GM04504 (cell line): ENCODE measurements at regions not wholly inside any gene's neighbourhood (a gene's known extent, or its start where the extent isn't known, plus 50 kb on each side); places are given as distances from the start of the nearest gene placed in this dataset.
A peak's percentile ranks its signal among the peaks of the same experiment; 100 is the strongest.
"Not testable (repeated sequence)": the region's sequence is repeated elsewhere in the genome, so short reads cannot be mapped to it uniquely, and the experiment has no call there.

ENCODE experiments used
- DNase-seq: peaks from one replicate; pipeline ENCODE4 v3.0.0-alpha.2; 2012; ENCODE audit warnings: low read depth

- DNase-seq, result no peak
These were observed 334.4 kb downstream of the SRGAP2C start for GRCh38 chr1:121519042-121519755.

GRCh38 chr1:121519756-121520286 lies 335.0 kb downstream of the SRGAP2C start:
- not testable (repeated sequence) for DNase-seq

- no peak for DNase-seq
These were observed 337.4 kb downstream of the SRGAP2C start for GRCh38 chr1:121522061-121522759.

DNA sequence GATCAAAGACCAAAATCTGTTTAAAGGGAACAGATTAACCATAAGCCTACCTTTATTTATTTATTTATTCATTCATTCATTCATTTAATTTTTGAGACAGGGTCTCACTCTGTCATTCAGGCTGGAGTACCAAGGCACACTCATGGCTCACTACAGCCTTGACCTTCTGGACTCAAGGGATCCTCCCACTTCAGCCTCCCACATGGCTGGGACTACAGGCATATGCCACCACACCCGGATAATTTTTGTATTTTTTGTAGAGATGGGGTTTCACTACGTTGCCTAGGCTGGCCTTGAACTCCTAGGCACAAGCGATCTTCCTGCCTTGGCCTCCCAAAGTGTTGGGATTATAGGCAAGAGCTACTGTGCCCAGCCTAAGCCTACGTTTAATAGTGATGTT lies 338.3 kb downstream of the SRGAP2C start:
- not testable (repeated sequence) for DNase-seq

- no peak for DNase-seq
These were observed 340.6 kb downstream of the SRGAP2C start for GRCh38 chr1:121525355-121525754.

GRCh38 chr1:121528958-121529357 lies 344.2 kb downstream of the SRGAP2C start:
- DNase-seq, result not testable (repeated sequence)

DNA sequence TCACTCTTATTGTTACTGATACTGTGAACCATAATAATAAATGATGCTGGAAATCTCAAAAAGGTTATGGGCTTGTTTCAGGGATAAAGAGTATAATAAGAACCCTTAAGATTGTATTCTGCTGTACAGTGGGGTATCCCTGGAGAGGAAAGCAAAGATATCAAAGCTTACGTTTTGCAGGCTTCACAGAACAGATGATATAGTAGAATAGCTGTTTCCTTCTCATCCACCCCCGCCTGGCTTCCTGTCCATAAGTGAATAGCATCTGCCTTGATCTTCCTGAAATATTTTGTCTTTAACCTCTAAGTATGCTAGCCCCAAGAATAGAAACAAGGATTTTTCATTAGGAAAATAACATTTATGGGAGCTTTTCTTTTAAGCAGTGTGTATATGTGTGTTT lies 345.3 kb downstream of the SRGAP2C start:
- DNase-seq, result not testable (repeated sequence)

GRCh38 chr1:121531747-121532146 lies 347.0 kb downstream of the SRGAP2C start:
- not testable (repeated sequence) for DNase-seq

GRCh38 chr1:121538148-121538547 lies 353.4 kb downstream of the SRGAP2C start:
- not testable (repeated sequence) for DNase-seq

DNA sequence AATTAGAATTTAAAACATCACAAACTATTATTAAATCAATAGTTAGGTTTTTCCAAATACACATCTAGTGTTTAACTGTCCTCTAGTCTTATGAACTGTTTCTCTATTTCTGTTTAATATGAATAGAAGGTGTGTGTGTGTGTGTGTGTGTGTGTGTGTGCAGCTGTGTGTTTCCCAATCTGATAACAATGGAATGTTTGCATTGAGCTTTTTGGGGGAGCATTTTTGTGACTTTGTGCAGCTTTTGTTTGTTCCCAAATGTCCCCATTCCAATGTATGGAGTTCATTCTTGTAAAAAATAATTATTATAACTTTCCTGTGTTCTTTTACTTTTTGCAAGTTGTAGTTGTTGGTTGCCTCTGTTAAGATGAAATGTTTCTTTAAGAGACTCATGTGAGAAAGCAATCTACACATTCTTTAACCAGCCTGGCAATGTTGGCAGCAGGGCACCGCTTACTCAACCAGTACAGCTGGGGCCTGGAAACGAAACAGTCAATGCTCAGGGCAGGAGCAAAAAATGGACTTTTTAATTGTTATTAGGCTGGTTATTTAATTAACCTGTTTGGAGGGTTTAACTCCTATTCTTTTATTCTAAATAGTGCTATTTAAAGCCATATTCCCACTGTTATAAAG lies 354.3 kb downstream of the SRGAP2C start:
- no peak for DNase-seq

DNA sequence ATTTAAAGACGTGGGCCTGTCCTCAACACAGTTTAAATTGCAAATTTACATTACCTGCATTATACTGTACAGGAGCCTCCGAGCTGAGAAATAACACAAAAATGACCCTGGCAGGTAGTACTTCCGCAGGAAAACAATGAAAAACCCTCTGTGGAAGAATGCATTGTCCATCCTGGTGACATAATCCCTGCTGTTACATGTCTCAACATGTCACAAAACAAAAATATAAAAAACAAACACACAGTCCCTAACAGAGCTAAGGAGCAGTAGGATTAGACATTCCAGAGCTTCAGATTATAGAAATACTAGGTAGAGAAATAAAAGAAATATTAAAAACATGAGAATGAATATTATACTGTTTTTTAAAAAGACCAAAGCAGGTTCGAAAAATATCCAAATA lies 359.2 kb downstream of the SRGAP2C start:
- DNase-seq, result not testable (repeated sequence)

GRCh38 chr1:121544500-121544899 lies 359.7 kb downstream of the SRGAP2C start:
- DNase-seq, result no peak

DNA sequence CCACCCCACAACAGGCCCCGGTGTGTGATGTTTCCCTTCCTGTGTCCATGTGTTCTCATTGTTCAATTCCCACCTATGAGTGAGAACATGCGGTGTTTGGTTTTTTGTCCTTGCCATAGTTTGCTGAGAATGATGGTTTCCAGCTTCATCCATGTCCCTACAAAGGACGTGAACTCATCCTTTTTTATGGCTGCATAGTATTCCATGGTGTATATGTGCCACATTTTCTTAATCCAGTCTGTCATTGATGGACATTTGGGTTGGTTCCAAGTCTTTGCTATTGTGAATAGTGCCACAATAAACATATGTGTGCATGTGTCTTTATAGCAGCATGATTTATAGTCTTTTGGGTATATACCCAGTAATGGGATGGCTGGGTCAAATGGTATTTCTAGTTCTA lies 361.1 kb downstream of the SRGAP2C start:
- not testable (repeated sequence) for DNase-seq

DNA sequence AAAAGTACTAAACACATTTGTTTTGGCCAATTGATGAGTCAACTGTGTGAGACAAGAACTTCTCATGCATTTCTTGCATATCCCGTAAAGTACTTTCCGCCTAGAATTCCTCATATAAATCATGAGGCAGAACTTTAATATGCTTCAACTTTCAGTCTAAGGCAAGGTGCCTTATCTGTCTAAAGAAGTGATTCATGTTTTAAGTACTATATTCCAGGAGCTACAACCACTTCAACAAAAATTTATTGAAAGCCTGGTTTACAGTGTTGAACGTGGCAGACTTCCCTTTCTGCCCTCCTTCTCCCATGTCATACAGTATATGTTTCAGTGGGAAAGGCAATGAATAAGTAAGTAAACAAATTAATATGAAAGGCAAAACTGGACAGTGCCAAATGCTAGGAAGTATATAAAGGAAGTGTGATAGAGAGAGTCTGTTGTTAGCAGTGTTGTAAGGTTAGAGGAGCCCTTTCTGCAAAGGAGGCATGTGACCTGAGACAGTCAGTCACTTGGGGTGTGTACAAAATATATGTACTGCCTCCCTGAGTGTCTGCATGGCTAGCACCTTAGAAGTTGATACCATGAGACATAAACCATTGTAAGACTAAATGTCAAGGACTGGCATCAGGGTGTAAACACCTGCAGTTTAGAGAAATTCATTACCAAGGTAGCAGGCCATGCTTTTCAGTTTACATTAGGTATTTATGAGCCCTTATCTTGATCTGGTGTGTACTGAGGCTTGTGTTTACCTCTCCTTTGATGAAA lies 362.2 kb downstream of the SRGAP2C start:
- no peak for DNase-seq

GRCh38 chr1:121547726-121548125 lies 363.0 kb downstream of the SRGAP2C start:
- DNase-seq, result not testable (repeated sequence)

GRCh38 chr1:121550817-121551216 lies 366.0 kb downstream of the SRGAP2C start:
- not testable (repeated sequence) for DNase-seq

- not testable (repeated sequence) for DNase-seq
These were observed 366.7 kb downstream of the SRGAP2C start for GRCh38 chr1:121551491-121551890.

- DNase-seq, result not testable (repeated sequence)
These were observed 371.8 kb downstream of the SRGAP2C start for GRCh38 chr1:121556560-121556959.

DNA sequence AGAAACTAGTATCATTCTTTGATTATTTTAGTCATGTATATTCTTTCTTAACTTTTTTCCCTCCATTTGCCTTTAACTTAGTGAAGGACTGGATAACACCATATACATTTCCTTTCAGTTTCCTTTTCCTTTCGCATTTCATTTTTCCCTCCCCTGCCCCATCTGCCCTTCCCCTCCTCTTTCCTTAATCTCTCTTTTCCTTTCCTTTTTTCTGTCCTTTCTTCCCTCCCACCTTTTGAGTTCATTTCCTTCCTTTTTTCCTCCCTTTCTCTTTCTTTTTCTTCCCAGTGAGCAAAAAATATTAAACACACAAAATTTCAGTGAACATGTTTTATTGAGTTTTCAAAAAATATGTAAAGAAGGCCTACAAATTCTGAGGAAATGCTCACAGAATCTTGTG lies 373.3 kb downstream of the SRGAP2C start:
- not testable (repeated sequence) for DNase-seq

- peak; percentile 85 for DNase-seq
These were observed 373.7 kb downstream of the SRGAP2C start for GRCh38 chr1:121558514-121558913.

- no peak for DNase-seq
These were observed 381.6 kb downstream of the SRGAP2C start for GRCh38 chr1:121566346-121566745.

DNA sequence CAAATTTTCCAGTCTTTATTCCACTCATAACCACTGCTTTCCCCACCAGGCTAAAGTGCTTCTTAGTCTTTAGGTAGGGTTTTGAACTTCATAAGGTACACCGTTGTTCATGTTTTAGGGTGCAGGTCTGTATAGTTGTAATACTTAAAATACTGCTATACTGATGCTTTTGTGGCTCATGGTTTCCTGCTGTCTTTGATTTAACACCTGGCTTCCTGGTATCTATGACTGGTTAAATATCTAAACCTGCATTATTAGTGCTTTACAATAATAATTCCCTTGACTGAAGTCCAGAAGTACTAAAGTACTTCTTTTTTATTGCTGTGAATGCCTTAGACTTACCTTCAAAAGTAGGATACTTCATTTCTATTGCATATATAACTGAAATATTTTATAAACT lies 384.7 kb downstream of the SRGAP2C start:
- no peak for DNase-seq
